Umbilical cord (tissue), 1 donor: ENCODE measurements at regions not wholly inside any gene's neighbourhood (a gene's known extent, or its start where the extent isn't known, plus 50 kb on each side); places are given as distances from the start of the nearest gene placed in this dataset.

Source experiments
- DNase-seq: peaks from one replicate; pipeline ENCODE4 v3.0.0-alpha.2; 2015; ENCODE audit warnings: low spot score

DNA sequence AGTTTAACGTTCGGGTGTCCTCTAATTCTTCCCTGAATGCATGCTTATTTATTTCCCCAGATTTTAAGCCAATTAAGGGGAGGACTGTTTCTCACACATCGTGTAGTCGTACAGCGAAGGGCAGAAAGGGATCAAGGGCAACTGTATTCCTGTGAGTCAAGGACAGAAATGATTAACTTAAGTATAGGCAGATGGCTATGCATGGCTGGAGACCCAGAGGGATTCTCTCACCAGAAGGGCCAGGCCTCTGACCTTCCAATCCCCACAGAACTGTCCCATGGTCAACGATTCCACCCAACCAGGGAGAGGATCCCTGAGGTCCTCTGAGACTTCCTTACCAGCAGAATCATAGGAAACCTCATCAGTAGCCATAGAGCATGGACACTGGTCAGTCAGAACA is 161.8 kb upstream of the MAP1B start:
- no peak for DNase-seq

DNA sequence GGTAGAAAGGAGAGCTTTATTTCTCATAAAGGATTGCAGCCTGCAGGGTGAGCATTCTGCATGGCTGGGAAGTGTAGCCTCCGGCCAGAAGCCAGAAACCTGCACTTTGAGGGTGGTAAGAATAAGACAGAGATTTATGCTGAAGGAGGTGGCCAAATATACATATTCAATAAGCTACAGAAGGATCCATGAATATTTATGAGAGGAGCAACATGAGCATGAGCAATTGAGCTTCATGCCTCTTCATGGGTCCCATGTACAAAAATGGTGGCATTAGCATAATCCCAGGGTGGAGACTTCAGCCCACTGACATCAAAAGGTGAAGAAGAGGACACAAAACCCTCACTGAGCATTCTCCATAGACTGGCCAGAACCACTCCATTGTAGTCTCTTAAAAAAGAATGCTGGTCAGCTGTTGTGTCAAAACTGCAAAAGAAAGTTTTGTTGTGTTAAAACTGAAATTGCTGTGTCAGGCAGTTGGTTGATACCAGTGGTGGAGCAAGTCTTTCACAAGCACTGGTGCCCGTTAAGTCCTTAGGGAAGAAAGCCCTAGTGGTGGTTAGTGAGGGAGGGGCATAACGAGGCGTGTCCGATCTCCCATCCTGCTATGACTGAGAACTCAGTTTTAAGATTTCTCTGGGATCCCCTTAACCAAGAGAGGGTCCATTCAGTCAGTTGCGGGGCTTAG is 160.8 kb upstream of the MAP1B start:
- DNase-seq, result no peak

DNA sequence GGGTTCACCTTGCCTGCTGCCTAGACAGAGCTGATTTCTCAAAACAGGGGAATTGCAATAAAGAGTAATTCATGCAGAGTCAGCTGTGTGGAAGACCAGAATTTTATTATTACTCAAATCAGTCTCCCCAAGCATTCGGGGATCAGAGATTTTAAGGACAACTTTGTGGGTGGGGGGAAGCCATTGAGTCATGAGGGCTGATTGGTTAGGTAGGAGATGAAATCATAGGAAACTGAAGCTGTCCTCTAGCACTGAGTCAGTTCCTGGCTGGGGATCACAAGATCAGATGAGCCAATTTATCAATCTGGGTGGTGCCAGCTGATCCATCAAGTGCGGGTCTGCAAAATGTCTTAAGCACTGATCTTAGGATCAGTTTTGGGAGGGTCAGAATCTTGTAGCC is 159.1 kb upstream of the MAP1B start:
- DNase-seq, result no peak

DNA sequence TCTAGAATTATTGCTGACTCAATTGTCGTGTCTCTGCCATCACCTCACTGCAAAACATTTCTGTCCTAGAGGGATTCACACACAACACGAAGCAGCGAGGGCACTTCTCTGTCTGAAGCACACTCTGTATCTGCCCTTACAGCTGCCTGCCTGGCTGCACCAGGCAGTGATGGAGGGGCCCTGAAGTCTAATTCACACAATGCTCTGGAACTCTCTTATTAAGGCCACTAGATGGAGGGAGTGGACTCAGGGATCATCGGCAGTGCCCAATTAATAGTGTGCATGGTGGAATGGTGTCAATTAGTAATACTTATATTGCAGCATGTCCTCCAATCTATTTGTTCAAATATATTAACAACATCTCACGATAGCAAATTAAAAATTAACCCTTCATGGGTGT is 157.5 kb upstream of the MAP1B start:
- DNase-seq, result no peak

DNA sequence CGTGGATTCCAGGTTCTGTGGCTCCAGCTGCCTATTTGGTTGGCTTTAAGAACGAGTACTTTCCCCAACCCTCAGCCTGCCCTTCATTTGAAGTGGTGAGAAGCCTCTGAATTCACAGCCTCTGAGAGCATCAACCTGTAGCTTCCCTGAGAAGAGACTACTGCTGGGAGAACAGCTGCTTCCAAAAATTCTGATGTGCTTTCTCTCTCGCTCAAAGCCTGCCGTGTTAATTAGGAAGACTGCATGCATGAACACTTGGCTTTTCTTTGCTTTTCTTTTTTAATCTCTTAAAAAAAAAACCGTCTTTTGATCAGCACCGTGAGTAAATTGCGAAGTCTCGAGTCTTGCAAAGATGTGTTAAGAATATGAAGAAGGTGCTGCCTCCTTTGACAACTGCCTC is 153.4 kb upstream of the MAP1B start:
- no peak for DNase-seq

DNA sequence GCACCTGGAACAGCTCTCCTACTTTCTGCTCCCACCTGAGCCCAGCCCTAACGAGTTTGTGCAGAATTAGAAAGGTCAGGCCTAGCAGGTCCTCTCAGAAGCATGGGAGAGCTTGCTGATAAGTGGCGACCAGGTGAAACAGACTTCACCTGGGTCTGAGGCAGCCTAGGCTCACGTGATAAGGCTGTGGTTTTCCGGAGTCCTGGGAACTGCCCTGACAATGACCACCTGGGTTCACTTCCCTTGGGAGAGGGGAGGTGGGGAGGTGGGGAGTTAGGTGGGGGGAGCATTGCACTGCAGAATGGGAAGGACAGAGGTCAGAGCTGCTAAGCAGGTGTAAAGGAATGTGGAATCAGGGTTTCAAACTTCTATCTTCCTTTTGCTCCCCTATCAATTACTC is 152.9 kb upstream of the MAP1B start:
- no peak for DNase-seq

DNA sequence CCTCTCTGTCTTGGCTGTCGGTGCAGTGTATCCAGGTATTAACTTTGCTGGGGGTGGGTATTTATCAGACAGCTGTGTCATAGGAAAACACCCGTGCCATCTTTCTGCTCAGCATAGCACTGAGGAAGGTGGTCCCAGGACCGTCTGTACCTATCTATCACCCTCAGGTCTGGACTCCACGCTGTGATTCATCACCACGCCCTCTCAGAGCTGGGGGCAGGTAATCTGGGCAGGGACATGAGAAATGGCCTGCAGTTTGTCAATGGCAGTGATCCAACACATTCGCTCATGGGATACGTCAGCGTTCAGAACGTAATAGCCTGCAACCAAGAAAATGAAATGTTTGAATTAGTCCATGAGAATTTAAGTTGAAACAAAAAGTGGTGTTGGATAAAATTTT is 151.6 kb upstream of the MAP1B start:
- DNase-seq, result peak; percentile 80

DNA sequence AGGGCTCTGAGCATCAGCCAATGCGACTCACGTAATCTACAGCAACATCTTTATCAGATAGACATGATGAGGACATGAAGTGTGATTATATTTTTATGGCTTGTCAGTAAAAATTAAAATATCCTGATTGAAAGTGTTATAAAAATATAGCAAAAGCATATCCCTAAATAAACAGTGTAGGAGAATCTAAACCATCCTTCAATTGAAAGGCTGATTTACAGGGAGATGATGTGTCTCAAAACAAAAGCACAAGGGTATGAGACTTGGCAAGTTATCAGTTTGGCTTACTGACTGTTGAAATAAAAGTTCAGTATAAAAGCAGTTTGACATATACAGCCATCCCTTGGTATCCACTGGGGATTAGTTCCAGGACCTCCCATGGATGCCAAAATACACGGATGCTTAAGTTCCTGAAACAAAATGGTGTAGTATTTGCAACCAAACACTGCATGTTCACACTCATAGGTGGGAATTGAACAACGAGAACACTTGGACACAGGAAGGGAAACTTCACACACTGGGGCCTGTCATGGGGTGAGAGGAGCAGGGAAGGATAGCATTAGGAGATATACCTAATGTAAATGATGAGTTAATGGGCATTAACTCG is 149.9 kb upstream of the MAP1B start:
- peak; percentile 49 for DNase-seq

DNA sequence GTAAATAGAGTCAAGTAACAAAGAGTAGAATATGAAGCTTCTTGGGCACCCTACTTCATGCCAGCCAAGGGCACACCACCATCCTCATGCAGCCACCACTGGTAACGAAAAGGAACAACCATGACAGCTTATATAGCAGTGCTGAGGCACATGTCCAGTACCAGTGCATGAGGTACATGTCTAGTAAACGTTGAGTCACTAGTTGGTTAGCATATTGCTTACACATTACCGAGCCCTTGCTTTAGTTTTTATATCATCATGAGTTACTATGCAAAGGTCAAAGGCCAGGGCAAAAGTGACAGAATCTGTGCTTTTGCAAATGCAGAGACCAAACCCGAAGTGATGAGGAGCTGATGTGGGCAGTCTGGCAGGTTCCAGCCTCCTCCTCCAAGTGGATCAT is 147.1 kb upstream of the MAP1B start:
- no peak for DNase-seq

DNA sequence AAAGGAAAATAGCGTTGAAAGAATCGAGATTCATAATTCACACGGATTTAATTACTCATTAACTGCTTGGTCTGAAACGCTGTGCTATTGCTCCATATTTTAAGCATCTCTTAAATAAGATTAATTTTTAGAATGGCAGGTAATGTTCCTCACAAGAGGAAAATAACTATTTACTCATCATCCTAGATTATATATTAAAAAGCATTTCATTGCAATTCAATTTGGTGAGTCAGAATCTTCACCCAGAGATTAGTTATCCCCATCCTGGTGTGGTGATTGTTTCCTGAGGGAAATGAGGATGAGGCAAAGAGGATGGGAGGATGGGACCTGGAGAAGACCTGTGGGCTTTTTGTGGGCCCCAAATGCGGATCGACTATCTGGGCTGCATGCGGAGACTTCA is 145.5 kb upstream of the MAP1B start:
- no peak for DNase-seq

DNA sequence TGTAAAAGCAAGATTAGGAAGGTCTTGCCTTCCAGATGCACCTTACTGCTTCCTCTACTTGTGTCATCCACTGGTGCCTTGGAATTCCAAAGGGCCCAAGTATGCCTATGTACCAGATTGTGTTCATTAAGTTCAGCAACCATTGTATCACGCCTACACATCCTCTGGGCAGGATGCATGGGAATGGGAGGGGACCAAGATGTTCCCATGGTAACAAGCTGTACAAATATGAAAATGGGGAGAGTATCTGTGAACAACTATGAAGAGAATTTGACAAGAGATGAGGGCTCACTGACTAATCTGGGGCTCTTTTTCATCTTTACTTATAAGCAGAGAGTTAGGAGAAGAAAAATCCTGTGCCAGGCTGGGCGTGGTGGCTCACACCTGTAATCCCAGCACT is 137.8 kb upstream of the MAP1B start:
- no peak for DNase-seq

DNA sequence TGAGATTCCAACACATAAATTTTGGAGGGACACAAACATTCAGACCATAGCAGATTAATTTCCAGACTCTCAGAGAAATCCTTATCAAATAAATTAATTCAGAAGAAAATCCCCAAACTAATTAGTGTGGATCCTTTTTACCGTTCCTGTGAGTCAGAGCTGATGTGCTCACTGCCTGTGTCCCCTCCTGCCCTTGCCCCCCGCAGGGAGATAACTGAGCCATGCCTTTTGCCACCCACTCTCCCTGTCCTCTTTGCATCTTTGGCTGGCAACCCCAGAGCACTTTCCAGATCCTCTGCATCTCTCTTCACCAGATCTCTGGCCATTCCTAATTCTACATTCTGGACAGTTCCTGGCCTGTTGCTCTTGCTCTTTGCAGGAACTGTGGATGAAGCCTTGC is 135.4 kb upstream of the MAP1B start:
- DNase-seq, result no peak

DNA sequence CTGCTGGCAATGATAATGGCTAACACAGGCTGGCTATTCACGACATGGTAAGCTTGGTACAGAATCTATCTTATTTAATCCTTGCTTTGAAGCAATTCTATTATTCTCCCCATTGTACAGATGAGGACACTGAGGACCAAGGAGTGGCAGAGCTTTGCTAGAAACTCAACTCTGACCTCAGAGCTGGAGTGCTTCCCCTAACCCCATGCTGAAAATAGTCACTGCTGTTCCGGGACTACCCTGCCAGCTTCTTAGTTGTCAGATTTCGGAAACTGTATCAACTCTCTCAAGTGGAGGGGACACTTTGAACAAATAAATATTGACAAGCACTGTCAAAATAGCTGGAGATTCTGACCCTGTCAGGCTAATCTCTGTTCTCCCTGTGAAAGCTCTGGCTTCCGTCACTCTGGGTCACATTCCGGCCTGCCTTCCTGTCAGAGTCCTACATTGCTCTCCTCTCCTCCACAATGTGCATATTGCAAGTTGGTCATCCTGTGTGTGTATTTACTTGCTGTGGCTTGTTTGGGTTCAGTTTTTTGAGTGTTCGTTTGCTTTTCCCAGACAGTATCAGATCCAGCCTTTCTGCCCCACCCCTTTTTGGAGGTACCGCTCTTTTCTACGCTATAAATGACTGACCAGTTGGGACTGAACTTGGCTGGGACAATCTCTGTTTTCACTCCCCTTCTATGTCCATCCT is 134.3 kb upstream of the MAP1B start:
- DNase-seq, result no peak

DNA sequence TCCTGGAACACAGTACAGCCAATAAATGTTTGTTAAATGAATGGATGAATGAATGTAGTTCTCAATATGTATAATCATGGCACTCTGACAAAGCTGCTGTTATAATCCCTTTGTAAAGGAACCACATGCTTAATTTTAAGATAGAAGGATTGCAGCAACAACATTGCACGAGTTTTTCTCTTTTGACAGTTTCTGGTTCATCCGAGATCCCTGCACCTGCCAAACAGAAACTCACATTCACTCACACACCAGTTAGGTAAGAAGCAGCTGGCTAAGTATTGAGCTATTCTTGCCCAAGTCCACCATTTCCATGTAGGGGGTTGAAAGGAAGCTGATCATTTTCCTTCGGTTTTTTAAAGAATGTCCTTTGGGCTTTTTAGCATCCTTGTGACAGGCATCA is 133.7 kb upstream of the MAP1B start:
- DNase-seq, result no peak

DNA sequence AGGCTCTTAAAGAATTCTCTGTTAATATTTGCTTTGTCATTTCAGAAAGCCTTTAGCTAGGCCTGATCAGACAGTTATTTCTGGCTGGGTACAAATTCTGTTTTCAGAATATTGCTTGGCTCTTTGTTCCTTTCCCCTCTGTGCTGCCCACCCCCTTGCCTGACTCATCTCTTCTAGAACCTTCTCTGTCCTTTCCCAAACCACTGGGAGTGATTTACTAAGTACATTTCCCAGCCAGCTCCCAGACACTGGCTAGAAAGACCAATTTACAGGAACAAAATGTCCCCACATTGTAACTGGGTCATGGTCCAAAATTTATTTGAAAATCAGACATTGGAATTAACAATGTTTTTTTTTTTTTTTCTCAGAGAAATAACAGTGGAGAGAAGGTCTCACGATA is 133.1 kb upstream of the MAP1B start:
- no peak for DNase-seq

DNA sequence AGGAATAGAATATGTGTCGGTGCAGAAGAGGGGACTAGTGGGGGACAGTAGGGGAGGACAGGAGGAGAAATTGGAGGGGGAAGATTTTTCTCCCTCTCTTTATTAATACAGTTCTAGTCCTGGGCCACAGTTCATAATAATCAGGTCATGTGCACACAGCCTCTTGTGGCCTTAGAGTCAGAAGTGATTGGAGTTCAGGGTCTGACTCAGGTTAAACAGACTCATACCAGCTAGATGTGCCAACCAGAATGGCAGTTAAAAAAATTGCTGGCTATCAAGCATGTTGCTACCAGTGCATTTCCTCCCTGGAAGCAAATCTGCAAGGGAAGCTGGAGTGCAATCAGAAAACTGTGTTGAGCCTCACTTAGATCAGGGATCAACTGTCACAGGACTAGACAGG is 132.7 kb upstream of the MAP1B start:
- DNase-seq, result no peak

DNA sequence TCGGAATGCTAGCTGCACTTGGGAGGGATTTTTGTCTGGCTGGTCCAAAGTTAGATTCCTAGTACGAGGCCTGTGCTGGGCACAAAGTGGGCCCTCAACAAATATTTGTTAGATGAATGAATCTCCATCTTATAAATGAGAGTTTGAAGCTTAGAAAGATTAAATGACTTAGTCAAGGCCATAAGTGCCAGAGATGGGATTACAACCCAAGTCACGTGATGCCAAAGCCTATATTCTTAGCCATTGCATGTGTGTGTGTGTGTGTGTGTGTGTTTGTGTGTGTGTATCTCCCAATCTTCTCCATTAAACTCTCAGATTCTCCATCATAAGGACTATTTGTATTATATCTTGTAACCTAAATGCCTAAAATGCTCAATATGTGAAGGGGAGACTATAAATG is 130.8 kb upstream of the MAP1B start:
- DNase-seq, result no peak

DNA sequence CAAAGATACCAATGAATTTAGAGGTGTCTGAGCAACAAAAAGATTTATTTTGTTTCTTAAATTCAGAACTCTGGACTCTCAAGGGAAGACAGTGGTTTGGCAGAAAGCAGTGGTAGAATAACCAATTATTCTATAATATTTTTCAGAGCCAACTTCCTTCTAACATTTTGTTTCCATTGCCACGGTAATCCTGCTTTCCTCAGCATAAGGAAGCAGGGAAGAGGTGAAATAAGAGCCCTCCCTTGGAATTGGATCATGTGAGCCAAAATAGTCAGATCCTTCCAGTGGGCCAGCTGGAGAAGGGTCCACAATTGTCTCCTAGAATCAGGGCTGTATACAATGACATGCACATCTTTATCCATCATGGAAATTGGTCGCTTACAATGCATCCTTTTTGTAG is 130.0 kb upstream of the MAP1B start:
- DNase-seq, result no peak

DNA sequence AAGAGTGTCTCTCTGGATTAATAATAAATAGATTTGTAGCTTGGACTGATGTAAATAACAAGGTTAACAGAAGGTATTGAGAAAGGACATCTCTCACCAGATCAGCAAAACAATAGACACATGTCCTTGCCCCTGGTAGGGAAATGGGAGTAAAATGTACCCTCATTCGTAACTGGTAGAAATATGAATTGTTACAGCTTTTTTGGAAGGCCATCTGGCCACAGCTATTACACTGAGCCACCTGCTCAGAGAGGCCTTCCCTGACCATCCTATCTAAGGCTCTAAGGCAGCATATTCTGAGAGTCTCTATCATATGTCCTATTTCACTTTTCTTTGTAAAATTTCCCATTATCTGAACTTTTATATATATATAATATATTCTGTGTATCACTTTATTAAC is 129.1 kb upstream of the MAP1B start:
- DNase-seq, result no peak

DNA sequence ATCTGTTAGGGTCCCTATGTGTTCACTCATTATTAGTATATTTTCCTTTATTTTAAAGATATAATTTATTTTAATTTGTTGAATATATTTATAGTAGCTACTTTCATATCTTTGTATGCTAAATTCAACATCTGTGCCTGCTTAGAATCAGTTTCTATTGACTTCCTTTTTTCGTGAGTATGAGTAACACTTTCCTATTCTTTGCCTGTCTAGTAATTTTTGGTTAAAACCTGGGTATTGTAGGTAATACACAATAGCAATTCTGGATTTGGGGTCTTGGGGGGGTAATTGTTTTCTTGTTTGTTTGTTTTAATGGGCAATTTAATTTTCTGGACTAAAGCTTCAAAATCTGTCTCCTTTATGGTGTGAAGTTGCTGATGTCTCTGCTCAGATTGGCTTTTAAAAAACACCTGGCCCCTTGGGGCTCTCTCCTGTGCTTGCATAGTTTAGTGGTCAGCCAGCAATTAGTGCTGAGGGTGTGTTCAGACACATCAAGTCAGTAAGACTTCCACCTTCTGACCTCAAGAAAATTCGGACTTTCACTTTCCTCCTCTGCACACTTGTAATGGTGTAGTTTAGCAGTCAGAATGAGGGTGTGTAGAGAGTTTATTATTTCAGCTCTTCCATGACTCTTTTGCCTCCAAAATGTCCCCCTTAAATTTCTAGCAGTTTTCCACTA is 124.4 kb upstream of the MAP1B start:
- no peak for DNase-seq

DNA sequence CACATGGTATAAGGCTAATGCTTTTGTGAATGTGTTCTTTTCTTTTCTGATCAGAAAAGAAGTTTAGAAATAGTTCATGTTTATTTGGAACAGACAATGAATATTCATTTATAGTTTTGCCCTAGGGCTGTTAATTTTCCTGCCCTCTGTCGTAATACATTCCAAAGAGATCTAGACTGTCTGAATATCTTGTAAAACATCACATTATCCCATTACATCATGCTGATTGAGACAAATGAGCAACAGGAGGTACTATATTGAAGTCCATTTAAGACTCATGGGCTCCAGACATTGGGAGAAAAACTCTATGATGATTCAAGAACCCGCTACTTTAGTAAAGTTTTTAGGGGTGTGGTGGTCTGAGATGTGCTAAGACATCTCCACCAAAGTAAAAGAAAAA is 121.2 kb upstream of the MAP1B start:
- DNase-seq, result no peak

DNA sequence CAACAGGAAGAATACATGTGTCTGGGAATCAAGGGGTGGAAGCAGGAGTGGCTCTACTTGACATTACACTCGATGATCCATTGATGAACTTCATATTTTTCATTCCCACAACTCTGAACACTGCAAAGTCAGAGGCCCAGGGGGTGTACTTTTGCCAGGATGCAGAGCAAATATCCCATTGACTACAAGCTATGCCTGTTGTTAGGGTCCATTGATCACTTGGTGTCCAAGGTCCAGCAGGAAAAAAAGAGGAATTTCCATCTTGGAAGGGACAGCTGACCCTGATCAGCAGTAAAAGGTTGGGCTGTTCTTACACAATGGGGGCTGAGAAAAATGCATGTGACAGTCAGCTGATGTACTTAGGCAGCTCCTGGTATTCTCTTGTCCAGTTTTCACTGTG is 118.5 kb upstream of the MAP1B start:
- no peak for DNase-seq

DNA sequence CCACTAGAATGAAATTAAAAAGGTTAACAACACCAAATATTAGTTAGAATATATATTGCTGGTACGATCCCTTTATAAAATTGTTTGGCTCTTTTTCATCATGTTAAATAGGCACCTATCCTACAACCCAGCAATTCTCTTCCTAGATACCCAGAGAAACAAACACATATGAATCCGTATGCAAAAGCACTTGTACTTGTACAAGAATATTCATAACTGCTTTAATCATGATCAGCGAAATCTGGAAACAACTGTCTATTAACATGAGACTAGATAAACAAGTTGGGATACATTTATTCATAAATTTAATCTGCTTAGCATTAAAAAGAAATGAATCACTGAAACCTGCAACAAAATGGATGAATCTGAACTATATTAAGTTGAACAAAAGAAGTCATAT is 113.7 kb upstream of the MAP1B start:
- DNase-seq, result no peak
